ENCODE measurements at regions not wholly inside any gene's neighbourhood (a gene's known extent, or its start where the extent isn't known, plus 50 kb on each side); places are given as distances from the start of the nearest gene placed in this dataset.

GRCh38 chr6:117145940-117146339, 119.4 kb upstream of the VGLL2 start:
- in situ Hi-C loops (cut with HindIII; ENCODE audit: low pct_unique_long_range_greater_than_20kb, low sequenced_read_pairs): no loop called here
- TF ChIP-seq JUND (IDR thresholded peaks at IDR 0.05; ENCODE audit: low read depth): no peak
- no peak for DNase-seq (ENCODE audit: low read depth in 1 of 2, low spot score in 1 of 2)

DNA sequence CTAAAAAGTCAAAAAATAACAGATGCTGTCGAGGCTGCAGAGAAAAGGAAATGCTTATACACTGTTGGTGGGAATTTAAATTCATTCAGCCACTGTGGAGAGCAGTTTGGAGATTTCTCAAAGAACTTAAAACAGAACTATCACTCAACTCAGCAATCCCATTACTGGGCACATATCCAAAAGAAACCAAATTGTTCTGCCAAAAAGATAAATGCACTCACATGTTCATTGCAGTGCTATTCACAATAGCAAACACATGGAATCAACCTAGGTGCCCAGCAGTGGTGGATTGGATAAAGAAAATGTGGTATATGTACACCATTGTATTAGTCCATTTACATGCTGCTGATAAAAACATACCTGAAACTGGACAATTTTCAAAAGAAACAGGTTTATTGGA, 116.0 kb upstream of the VGLL2 start:
- DNase-seq (ENCODE audit: low read depth in 1 of 2, low spot score in 1 of 2): no peak
- in situ Hi-C loops (cut with HindIII; ENCODE audit: low pct_unique_long_range_greater_than_20kb, low sequenced_read_pairs): no loop called here
- no peak for TF ChIP-seq JUND (IDR thresholded peaks at IDR 0.05; ENCODE audit: low read depth)

DNA sequence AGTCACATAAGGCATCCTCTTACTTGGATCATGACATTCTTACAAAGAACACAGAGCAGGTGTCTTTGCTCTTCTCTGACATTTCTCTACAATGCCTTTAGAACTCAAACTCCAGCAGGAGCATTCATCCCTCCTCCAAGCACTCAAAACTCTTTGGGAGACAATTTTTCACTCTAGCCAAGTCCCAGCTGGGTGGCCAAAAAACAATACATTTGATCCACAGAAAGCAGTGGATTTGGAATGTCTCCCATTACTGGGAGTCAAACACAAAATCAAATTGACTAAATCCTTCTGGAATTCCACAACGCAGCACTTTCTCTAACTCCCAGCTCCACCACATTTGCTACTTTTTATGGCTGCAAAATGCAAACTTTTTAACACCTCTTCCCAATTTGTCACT, 108.6 kb upstream of the VGLL2 start:
- TF ChIP-seq JUND (IDR thresholded peaks at IDR 0.05; ENCODE audit: low read depth): no peak
- in situ Hi-C loops (cut with HindIII; ENCODE audit: low pct_unique_long_range_greater_than_20kb, low sequenced_read_pairs): no loop called here
- DNase-seq (ENCODE audit: low read depth in 1 of 2, low spot score in 1 of 2): no peak

DNA sequence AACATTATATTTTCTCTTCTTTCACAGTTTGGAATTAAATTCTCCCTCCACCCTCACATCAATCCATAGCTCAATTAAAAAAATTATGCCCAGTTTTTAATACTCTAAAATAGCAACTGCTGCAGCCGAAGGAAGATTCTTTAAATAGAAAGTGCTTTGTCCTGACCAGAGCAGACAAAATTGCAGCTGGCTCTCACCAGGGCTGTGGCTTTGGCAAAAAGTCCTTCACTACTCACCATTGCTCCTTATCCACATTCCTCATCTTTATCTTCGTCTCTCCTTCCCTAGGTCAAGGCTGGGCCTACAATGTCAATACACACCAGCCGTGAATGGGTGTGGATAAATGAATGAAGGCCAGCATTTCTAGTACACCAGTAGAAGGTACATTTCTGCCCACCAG, 107.9 kb upstream of the VGLL2 start:
- TF ChIP-seq JUND (IDR thresholded peaks at IDR 0.05; ENCODE audit: low read depth): no peak
- in situ Hi-C loops (cut with HindIII; ENCODE audit: low pct_unique_long_range_greater_than_20kb, low sequenced_read_pairs): no loop called here
- DNase-seq (ENCODE audit: low read depth in 1 of 2, low spot score in 1 of 2): peak in 1 of 2 experiments; percentile 14

DNA sequence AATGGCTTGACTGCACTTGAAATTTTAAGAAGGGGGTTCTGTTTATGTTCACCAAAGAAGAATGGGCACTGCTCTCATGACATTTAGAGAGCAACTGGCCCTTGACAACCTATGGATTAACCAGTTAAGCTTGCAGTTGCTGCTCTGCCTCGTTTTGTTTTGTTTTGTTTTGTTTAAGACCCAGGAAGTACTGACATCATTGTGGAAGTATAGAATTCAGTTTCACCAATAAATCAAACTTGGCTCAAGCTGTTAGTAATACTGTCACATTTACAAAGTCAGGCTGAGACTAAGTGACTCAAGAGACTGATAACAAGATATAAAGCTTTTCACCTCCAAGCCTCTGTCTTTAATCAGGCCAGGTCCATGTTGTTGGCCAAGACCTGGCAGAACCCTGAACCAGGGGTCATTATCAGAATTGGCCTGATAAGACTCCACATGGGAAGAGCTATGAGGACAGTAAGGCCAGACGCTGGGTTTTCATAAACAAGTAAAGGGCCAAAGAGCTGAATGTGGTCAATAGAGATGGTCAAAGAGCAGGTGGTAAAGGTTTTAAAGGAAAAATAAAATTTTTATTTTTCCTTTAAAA, 99.4 kb upstream of the VGLL2 start:
- no peak for DNase-seq (ENCODE audit: low read depth in 1 of 2, low spot score in 1 of 2)
- TF ChIP-seq JUND (IDR thresholded peaks at IDR 0.05; ENCODE audit: low read depth): no peak

DNA sequence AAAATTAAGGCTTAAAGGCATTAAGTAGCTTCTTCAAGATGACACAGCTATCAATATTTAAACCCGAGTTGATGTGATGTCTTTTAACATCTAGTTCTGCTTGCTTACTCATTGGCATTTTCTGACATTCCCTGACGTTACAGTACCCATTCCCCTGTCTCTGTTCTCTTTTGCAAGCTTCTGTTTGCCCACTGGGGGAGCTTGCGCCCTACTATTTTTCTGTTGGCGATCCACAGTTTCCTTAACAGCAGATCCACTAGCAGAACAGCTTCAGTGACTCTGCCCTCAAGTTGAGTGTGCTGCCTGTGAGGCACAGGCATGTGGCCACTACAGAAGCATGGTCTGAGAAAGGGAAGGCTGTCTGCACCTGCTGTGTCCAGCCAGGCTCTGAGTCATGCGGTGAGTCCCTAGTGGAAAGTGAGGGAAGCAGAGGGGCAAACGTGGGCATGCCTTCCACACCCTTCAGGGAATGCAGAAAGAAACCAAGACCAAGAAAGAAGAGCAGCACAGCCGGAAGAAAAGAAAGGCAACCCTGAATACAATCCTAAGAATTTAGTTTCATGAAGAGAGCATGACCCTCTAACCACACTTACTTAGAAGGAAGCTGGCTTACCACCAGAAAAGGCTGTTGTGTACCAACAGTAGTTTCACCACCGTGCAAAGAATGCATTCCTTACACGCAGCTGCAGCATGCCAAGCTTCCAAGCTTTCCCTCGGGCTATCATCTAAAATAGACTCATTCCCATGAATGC, 97.7 kb upstream of the VGLL2 start:
- DNase-seq (ENCODE audit: low read depth in 1 of 2, low spot score in 1 of 2): peak in 1 of 2 experiments; percentile 84
- in situ Hi-C loops (cut with HindIII; ENCODE audit: low pct_unique_long_range_greater_than_20kb, low sequenced_read_pairs): no loop called here

More for the DNA sequence above, 99.4 kb upstream of the VGLL2 start:
- in situ Hi-C loops (cut with HindIII; ENCODE audit: low pct_unique_long_range_greater_than_20kb, low sequenced_read_pairs): no loop called here

GRCh38 chr6:117168296-117169063, 96.9 kb upstream of the VGLL2 start:
- in situ Hi-C loops (cut with HindIII; ENCODE audit: low pct_unique_long_range_greater_than_20kb, low sequenced_read_pairs): no loop called here
- no peak for TF ChIP-seq JUND (IDR thresholded peaks at IDR 0.05; ENCODE audit: low read depth)
- DNase-seq (ENCODE audit: low read depth in 1 of 2, low spot score in 1 of 2): no peak

More for the DNA sequence above, 97.7 kb upstream of the VGLL2 start:
- no peak for TF ChIP-seq JUND (IDR thresholded peaks at IDR 0.05; ENCODE audit: low read depth)

DNA sequence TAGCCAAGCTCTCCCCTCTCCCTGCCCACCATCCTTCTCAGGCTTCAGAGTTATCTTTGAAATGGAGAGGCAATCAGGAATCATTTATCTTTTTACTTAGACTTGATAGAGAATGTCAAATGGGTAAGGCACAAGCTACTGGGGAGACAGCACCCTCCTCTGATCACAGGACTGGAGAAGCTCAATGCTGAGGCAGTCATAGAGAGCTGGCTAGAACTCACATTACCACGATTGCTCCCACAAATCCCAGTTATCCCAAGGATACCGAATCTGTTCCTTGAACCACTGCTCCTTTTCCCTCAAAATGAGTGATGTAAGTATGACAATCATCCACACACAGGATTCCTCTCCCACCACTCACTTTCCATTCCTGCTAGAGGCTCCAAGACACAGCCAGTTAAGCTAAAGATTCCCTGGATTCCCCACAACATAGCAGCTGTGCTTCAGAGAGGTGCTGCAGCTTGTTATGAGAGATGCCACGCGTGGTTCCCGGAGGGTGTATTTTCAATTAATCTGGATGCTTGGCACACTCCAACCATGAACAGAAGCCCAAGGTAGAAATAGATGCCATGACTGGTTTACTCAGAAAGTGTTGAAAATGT, 96.2 kb upstream of the VGLL2 start:
- TF ChIP-seq JUND (IDR thresholded peaks at IDR 0.05; ENCODE audit: low read depth): no peak
- in situ Hi-C loops (cut with HindIII; ENCODE audit: low pct_unique_long_range_greater_than_20kb, low sequenced_read_pairs): no loop called here
- DNase-seq (ENCODE audit: low read depth in 1 of 2, low spot score in 1 of 2): peak in 1 of 2 experiments; percentile 27

GRCh38 chr6:117169781-117170281, 95.5 kb upstream of the VGLL2 start:
- TF ChIP-seq JUND (IDR thresholded peaks at IDR 0.05; ENCODE audit: low read depth): no peak
- in situ Hi-C loops (cut with HindIII; ENCODE audit: low pct_unique_long_range_greater_than_20kb, low sequenced_read_pairs): no loop called here
- peak in 1 of 2 experiments; percentile 54 for DNase-seq (ENCODE audit: low read depth in 1 of 2, low spot score in 1 of 2)

GRCh38 chr6:117174835-117175360, 90.5 kb upstream of the VGLL2 start:
- in situ Hi-C loops (cut with HindIII; ENCODE audit: low pct_unique_long_range_greater_than_20kb, low sequenced_read_pairs): no loop called here
- no peak for TF ChIP-seq JUND (IDR thresholded peaks at IDR 0.05; ENCODE audit: low read depth)
- DNase-seq (ENCODE audit: low read depth in 1 of 2, low spot score in 1 of 2): no peak

DNA sequence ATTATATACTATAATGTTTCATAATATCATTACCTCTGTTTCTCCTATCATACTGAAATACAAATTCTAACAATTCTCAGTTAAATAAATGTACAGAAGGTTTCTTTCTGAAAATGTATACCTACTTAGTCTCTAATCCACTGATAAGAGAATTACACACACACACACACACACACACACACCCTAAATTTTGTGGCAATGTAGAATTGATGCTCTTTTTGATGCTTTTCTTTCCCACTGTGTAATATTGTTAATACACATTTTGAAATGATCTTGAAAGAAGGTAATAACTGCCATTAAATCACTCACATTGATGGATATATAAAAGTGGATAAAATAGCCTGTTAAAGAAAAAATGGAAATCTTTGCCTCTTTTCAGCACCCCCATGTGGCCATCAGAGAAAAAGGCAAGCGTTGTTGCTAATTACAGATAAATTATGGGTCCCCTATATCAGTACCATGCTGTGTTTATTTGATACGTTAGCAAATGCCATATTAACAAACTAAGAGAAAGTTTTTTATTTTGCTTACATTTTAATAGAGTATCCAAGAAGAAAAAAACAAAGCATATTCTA, 76.6 kb upstream of the VGLL2 start:
- in situ Hi-C loops (cut with HindIII; ENCODE audit: low pct_unique_long_range_greater_than_20kb, low sequenced_read_pairs): no loop called here
- DNase-seq (ENCODE audit: low read depth in 1 of 2, low spot score in 1 of 2): peak in 1 of 2 experiments; percentile 21
- no peak for TF ChIP-seq JUND (IDR thresholded peaks at IDR 0.05; ENCODE audit: low read depth)

DNA sequence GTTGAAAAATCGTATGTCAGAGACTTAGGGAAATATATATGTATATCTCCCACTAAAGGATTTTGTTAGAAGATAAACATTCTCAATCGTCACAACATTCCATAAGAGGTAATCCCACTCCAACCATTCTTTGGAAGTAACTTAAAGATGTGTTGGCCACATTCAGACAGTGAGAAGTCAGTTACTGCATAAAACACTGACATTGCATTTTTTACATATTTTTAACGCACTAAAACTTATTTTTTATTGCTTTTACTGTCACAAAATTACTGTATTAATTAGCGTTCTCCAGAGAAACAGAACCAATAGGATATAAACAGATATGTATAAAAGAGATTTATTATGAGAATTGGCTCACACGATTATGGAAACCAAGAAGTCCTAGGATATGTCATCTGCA, 74.3 kb upstream of the VGLL2 start:
- DNase-seq (ENCODE audit: low read depth in 1 of 2, low spot score in 1 of 2): no peak
- TF ChIP-seq JUND (IDR thresholded peaks at IDR 0.05; ENCODE audit: low read depth): no peak
- in situ Hi-C loops (cut with HindIII; ENCODE audit: low pct_unique_long_range_greater_than_20kb, low sequenced_read_pairs): no loop called here
